ENCODE measurements at regions not wholly inside any gene's neighbourhood (a gene's known extent, or its start where the extent isn't known, plus 50 kb on each side); places are given as distances from the start of the nearest gene placed in this dataset.

DNA sequence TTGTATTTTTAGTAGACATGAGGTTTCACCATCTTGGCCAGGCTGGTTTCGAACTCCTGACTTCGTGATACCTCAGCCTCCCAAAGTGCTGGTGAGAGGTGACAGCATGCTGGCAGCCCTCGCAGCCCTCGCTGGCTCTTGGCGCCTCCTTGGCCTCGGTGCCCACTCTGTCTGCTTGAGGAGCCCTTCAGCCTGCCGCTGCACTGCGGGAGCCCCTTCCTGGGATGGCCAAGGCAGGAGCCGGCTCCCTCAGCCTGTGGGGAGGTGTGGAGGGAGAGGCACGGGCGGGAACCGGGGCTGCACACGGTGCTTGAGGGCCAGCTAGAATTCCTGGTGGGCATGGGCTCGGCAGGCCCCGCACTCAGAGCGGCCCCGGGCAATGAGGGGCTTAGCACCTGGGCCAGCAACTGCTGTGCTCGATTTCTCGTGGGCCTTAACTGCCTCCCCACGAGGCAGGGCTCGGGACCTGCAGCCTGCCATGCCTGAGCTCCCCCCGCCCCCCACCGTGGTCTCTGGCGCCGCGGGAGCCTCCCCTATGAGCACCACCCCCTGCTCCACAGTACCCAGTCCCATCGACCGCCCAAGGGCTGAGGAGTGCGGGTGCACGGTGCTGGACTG is 96.5 kb upstream of the RHOBTB1 start:
- no peak overlapping the region for H3K18ac ChIP-seq (ENCODE audit: low read depth, low read length)
- no peak overlapping the region for H4K8ac ChIP-seq (ENCODE audit: low read depth in 2 of 2, low read length in 2 of 2)
- H3K23ac ChIP-seq (ENCODE audit: low read depth, low read length), result no peak overlapping the region
- no peak overlapping the region for H2BK120ac ChIP-seq (ENCODE audit: low read depth, low read length)
- no peak overlapping the region for H2AFZ ChIP-seq (replicated peaks; ENCODE audit: low read length, poor library complexity)
- ChIA-PET CTCF (no interaction called here), POLR2A (ENCODE audit: unreplicated experiment) (no interaction called here)
- no peak overlapping the region for H3K4me3 ChIP-seq (ENCODE audit: insufficient read depth, low read depth, low read length)
- no peak overlapping the region for H2BK20ac ChIP-seq (ENCODE audit: low read depth, low read length)
- H3K79me1 ChIP-seq (ENCODE audit: low read depth in 1 of 2, low read length in 2 of 2), result no peaks in the 10 kb centered on the region
- H3K4me2 ChIP-seq (ENCODE audit: low read depth, low read length), result no peak overlapping the region
- H3K9ac ChIP-seq (ENCODE audit: low read depth, low read length), result no peak overlapping the region
- no peak overlapping the region for H3K4ac ChIP-seq (ENCODE audit: low read depth, low read length)
- 96% methylated on average over 13 of the region's 30 CpGs; no CpG with 5 or more reads in 1 of the 2 experiments for WGBS, 2 experiments (ENCODE audit: extremely low coverage in 2 of 2, insufficient read length in 1 of 2)
- in situ Hi-C loops (cut with MboI; ENCODE audit: low sequenced_read_pairs) (no loop called here), intact Hi-C loops (cut with micrococcal nuclease) (no loop called here), dilution Hi-C loops (cut with HindIII; ENCODE audit: low sequenced_read_pairs, unreplicated experiment) (no loop called here)
- H3K14ac ChIP-seq (replicated peaks; ENCODE audit: low read depth, low read length), result no peak overlapping the region
- no peak overlapping the region for H3K56ac ChIP-seq (ENCODE audit: extremely low read depth, insufficient read depth, low read length)
- no peaks in the 10 kb centered on the region; the same call in 1 of the 2 replicates for H3K27me3 ChIP-seq (ENCODE audit: control insufficient read depth, insufficient read depth, low read length)
- H3K9me1 ChIP-seq (ENCODE audit: insufficient read depth, low read length), result no peaks in the 10 kb centered on the region
- H3K36me3 ChIP-seq (ENCODE audit: control insufficient read depth, insufficient read depth, low read length), result no peaks in the 10 kb centered on the region
- no peak overlapping the region for H3K27ac ChIP-seq (ENCODE audit: insufficient read depth, low read length)
- H2BK5ac ChIP-seq (ENCODE audit: low read depth, low read length, poor library complexity, severe bottlenecking), result no peak overlapping the region
- no peak overlapping the region for H2BK15ac ChIP-seq (ENCODE audit: low read depth, low read length)
- no peak overlapping the region for H2AK5ac ChIP-seq (ENCODE audit: low read depth, low read length)
- no peak overlapping the region for H4K5ac ChIP-seq (ENCODE audit: low read depth, low read length)
- no peaks in the 10 kb centered on the region for H3K4me1 ChIP-seq (ENCODE audit: control insufficient read depth, insufficient read depth, low read length)
- no peak for TF ChIP-seq FOS (IDR thresholded peaks at IDR 0.05; ENCODE audit: low read depth, low read length)
- TF ChIP-seq RAD21 (IDR thresholded peaks at IDR 0.05; ENCODE audit: low read length), result no peak
- TF ChIP-seq MXI1 (IDR thresholded peaks at IDR 0.05; ENCODE audit: borderline replicate concordance, low read depth, low read length), result no peak
- TF ChIP-seq POLR2A (IDR thresholded peaks at IDR 0.05; ENCODE audit: low read depth, low read length), result no peak
- TF ChIP-seq RCOR1 (IDR thresholded peaks at IDR 0.05; ENCODE audit: insufficient replicate concordance, low read length), result no peak
- no peak for TF ChIP-seq MAZ (IDR thresholded peaks at IDR 0.05; ENCODE audit: borderline replicate concordance, low read depth, low read length)
- TF ChIP-seq, protein P1, sequence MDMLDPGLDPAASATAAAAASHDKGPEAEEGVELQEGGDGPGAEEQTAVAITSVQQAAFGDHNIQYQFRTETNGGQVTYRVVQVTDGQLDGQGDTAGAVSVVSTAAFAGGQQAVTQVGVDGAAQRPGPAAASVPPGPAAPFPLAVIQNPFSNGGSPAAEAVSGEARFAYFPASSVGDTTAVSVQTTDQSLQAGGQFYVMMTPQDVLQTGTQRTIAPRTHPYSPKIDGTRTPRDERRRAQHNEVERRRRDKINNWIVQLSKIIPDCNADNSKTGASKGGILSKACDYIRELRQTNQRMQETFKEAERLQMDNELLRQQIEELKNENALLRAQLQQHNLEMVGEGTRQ (IDR thresholded peaks at IDR 0.05; ENCODE audit: low read depth, low read length), result no peak
- H2AK9ac ChIP-seq (replicated peaks; ENCODE audit: low read depth, low read length, poor library complexity), result no peak overlapping the region
- no TSS peak for BruUV-seq (replicated peaks)
- H4K20me1 ChIP-seq (ENCODE audit: insufficient read depth, low read length), result no peaks in the 10 kb centered on the region
- H3K9me3 ChIP-seq (ENCODE audit: control insufficient read depth, insufficient read depth, low read length), result no peaks in the 10 kb centered on the region
- H4K91ac ChIP-seq (ENCODE audit: insufficient read depth, low read depth, low read length), result no peak overlapping the region
- DNase-seq (no peak), ATAC-seq (ENCODE audit: low read depth) (no peak)
